GM19468 (cell line): ENCODE measurements at regions not wholly inside any gene's neighbourhood (a gene's known extent, or its start where the extent isn't known, plus 50 kb on each side); places are given as distances from the start of the nearest gene placed in this dataset.

Experiments
- ATAC-seq: cut with Tn5 transposase; IDR thresholded peaks from one replicate; pipeline ENCODE4 v1.9.1; 2021; ENCODE audit warnings: mild to moderate bottlenecking, moderate library complexity, moderate number of reproducible peaks; ENCODE audit not compliant: unreplicated experiment; ENCODE audit errors: extremely low read depth

- no peak for ATAC-seq
Measured at GRCh38 chr2:133956434-133956935, 297.4 kb upstream of the MGAT5 start.

GRCh38 chr2:133957724-133958480, 296.0 kb upstream of the MGAT5 start:
- no peak for ATAC-seq

GRCh38 chr2:133959066-133959465, 294.8 kb upstream of the MGAT5 start:
- ATAC-seq = no peak

GRCh38 chr2:133966720-133967304, 287.1 kb upstream of the MGAT5 start:
- ATAC-seq = no peak

- no peak for ATAC-seq
Measured at GRCh38 chr2:133967326-133967725, 286.5 kb upstream of the MGAT5 start.

- no peak for ATAC-seq
Measured at GRCh38 chr2:133968446-133968845, 285.4 kb upstream of the MGAT5 start.

GRCh38 chr2:133970641-133971040, 283.2 kb upstream of the MGAT5 start:
- no peak for ATAC-seq

- ATAC-seq = no peak
Measured at GRCh38 chr2:133972297-133972696, 281.6 kb upstream of the MGAT5 start.

GRCh38 chr2:133972786-133973185, 281.1 kb upstream of the MGAT5 start:
- ATAC-seq = no peak

- ATAC-seq = no peak
Measured at GRCh38 chr2:133974353-133974752, 279.5 kb upstream of the MGAT5 start.

GRCh38 chr2:133975135-133975534, 278.7 kb upstream of the MGAT5 start:
- ATAC-seq = no peak

- no peak for ATAC-seq
Measured at GRCh38 chr2:133975676-133976428, 278.0 kb upstream of the MGAT5 start.

- ATAC-seq = no peak
Measured at GRCh38 chr2:133976659-133977058, 277.2 kb upstream of the MGAT5 start.

- ATAC-seq = no peak
Measured at GRCh38 chr2:133977405-133977804, 276.5 kb upstream of the MGAT5 start.

GRCh38 chr2:133982256-133982655, 271.6 kb upstream of the MGAT5 start:
- no peak for ATAC-seq

GRCh38 chr2:133985563-133985962, 268.3 kb upstream of the MGAT5 start:
- no peak for ATAC-seq

GRCh38 chr2:133986081-133986837, 267.6 kb upstream of the MGAT5 start:
- no peak for ATAC-seq

- ATAC-seq = no peak
Measured at GRCh38 chr2:133986881-133987795, 266.7 kb upstream of the MGAT5 start.

GRCh38 chr2:133988316-133988891, 265.5 kb upstream of the MGAT5 start:
- no peak for ATAC-seq
